ENCODE measurements at regions not wholly inside any gene's neighbourhood (a gene's known extent, or its start where the extent isn't known, plus 50 kb on each side); places are given as distances from the start of the nearest gene placed in this dataset.
A peak's percentile ranks its signal among the peaks of the same experiment; 100 is the strongest.

DNA sequence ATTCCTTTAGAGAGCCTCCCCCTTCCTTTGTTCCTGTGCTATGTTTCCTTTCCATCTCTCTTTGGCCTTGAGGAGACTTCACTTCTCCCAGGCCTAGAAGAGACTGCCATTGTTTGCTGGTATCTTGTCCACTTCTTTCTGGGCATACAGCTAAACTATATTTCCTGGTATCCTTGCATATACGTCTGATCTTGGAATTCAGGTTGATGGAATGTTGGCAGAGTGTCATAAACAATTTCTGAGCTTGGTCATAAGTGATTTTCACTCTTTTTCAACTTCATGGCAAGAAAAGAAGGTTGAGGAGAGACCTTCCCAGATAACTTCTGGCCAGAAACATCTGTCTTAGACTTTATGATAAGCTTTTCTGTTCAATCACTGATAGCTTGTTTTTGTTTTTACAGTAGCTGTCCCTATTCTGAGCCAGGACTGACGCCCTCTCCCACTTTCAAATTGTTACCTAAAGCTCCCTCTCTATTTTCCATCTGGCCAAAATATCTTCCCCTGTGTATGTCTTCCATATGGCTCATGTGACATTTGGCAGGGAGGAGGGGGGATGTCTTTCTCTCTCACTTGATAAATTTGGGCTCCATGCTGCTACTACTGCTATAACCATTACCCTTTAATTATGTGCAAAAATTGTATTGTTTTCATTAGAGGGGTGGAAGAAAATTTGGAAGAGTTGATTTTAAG lies 457.0 kb downstream of the ADAMTS20 start:
- H3K27me3 Mint-ChIP-seq (ENCODE audit: unreplicated experiment), result no peaks in the 10 kb centered on the region
- peaks cover 4% of the 10 kb centered on the region for H3K4me1 Mint-ChIP-seq (ENCODE audit: unreplicated experiment)
- TF ChIP-seq, protein P1, sequence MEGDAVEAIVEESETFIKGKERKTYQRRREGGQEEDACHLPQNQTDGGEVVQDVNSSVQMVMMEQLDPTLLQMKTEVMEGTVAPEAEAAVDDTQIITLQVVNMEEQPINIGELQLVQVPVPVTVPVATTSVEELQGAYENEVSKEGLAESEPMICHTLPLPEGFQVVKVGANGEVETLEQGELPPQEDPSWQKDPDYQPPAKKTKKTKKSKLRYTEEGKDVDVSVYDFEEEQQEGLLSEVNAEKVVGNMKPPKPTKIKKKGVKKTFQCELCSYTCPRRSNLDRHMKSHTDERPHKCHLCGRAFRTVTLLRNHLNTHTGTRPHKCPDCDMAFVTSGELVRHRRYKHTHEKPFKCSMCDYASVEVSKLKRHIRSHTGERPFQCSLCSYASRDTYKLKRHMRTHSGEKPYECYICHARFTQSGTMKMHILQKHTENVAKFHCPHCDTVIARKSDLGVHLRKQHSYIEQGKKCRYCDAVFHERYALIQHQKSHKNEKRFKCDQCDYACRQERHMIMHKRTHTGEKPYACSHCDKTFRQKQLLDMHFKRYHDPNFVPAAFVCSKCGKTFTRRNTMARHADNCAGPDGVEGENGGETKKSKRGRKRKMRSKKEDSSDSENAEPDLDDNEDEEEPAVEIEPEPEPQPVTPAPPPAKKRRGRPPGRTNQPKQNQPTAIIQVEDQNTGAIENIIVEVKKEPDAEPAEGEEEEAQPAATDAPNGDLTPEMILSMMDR (IDR thresholded peaks at IDR 0.05; ENCODE audit: unreplicated experiment), result no peak
- no peaks in the 10 kb centered on the region for H3K36me3 Mint-ChIP-seq (ENCODE audit: low read depth, unreplicated experiment)
- no peak overlapping the region for H3K27ac Mint-ChIP-seq (ENCODE audit: unreplicated experiment)
- DNase-seq (ENCODE audit: low spot score), result no peak
- H3K9me3 Mint-ChIP-seq (ENCODE audit: unreplicated experiment), result no peaks in the 10 kb centered on the region
- no peak overlapping the region for H3K4me3 Mint-ChIP-seq (ENCODE audit: unreplicated experiment)

DNA sequence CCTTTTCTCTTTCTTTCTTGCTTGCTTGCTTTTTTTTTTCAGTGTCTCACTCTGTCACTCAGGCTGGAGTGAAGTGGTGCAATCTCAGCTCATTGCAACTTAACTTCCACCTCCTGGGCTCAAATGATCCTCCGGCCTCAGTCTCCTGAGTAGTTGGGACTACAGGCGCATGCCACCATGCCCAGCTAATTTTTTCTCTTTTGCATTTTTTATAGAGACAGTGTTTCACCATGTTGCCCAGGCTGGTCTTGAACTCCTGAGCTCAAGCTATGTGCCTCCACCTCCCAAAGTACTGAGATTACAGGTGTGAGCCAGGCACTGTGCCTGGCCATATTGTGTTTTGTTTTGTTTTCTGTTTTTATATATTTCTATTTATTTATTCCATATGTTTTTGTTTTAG lies 461.0 kb downstream of the ADAMTS20 start:
- H3K36me3 Mint-ChIP-seq (ENCODE audit: low read depth, unreplicated experiment), result no peaks in the 10 kb centered on the region
- H3K4me1 Mint-ChIP-seq (ENCODE audit: unreplicated experiment), result no peaks in the 10 kb centered on the region
- TF ChIP-seq, protein P1 (IDR thresholded peaks at IDR 0.05; ENCODE audit: unreplicated experiment), result no peak
- H3K9me3 Mint-ChIP-seq (ENCODE audit: unreplicated experiment), result no peaks in the 10 kb centered on the region
- no peak for DNase-seq (ENCODE audit: low spot score)
- no peaks in the 10 kb centered on the region for H3K27me3 Mint-ChIP-seq (ENCODE audit: unreplicated experiment)
- H3K27ac Mint-ChIP-seq (ENCODE audit: unreplicated experiment), result no peak overlapping the region
- H3K4me3 Mint-ChIP-seq (ENCODE audit: unreplicated experiment), result no peak overlapping the region

DNA sequence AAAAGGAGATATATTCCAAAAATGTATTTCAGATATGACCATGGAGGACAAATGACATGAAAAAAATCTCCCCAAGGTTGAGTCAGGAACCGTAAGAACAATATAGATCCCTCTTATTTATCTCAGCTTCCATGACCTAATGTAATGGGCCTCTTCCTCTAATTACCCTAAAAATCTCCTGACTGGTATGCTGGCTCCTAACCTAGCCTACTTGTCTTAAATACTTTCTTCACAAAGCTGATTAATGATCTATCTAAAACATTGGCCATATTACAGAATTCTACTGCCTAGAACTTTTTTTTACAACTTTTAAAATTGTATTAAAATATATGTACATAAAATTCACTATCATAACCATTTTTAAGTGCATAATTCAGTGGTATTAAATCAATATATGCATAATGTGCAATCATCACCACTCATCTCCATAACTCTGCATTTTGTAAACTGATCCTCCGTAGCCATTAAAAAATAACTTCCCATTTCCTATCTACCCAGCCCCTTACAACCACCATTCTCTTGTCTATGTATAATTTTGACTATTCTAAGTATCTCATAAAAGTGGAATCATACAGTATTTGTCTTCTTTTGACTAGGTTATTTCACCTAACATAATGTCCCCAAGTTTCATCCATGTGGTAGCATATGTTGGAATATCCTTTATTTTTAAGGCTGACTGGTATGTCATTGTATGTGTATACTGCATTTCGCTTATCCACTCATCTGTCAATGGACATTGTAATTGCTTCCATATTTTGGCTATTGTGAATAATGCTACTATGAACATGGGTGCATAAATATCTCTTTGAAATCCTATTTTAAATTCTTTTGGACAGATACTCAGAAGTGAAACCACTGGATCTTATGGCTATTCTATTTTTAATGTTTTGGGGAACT lies 464.6 kb downstream of the ADAMTS20 start:
- H3K36me3 Mint-ChIP-seq (ENCODE audit: low read depth, unreplicated experiment), result peaks cover 7% of the 10 kb centered on the region
- TF ChIP-seq, protein P1 (IDR thresholded peaks at IDR 0.05; ENCODE audit: unreplicated experiment), result no peak
- no peaks in the 10 kb centered on the region for H3K27me3 Mint-ChIP-seq (ENCODE audit: unreplicated experiment)
- H3K9me3 Mint-ChIP-seq (ENCODE audit: unreplicated experiment), result peaks cover 6% of the 10 kb centered on the region
- H3K4me1 Mint-ChIP-seq (ENCODE audit: unreplicated experiment), result no peaks in the 10 kb centered on the region
- DNase-seq (ENCODE audit: low spot score), result no peak
- H3K4me3 Mint-ChIP-seq (ENCODE audit: unreplicated experiment), result no peak overlapping the region
- no peak overlapping the region for H3K27ac Mint-ChIP-seq (ENCODE audit: unreplicated experiment)

DNA sequence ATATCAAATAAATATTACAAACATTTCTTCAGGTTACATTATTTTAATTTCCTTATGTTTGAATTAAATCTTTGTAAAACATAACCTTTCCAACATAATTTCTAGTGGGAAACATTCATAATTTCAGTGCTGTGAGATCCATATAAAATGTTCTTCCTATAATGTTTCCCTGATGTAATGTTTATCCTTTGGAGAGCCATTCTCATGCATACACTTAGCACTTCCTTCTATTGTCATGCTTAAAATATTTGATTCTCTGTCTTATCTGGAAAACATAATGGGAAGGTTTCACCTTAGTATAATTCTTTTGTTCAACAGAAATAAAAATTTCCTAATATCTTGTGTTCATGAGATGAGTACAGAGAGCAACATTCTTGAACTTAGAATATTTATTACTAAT lies 472.5 kb downstream of the ADAMTS20 start:
- TF ChIP-seq, protein P1 (IDR thresholded peaks at IDR 0.05; ENCODE audit: unreplicated experiment), result no peak
- H3K4me3 Mint-ChIP-seq (ENCODE audit: unreplicated experiment), result no peak overlapping the region
- H3K27ac Mint-ChIP-seq (ENCODE audit: unreplicated experiment), result no peak overlapping the region
- peaks cover 4% of the 10 kb centered on the region for H3K36me3 Mint-ChIP-seq (ENCODE audit: low read depth, unreplicated experiment)
- H3K9me3 Mint-ChIP-seq (ENCODE audit: unreplicated experiment), result peaks cover 4% of the 10 kb centered on the region
- H3K4me1 Mint-ChIP-seq (ENCODE audit: unreplicated experiment), result peaks cover 14% of the 10 kb centered on the region
- no peaks in the 10 kb centered on the region for H3K27me3 Mint-ChIP-seq (ENCODE audit: unreplicated experiment)
- DNase-seq (ENCODE audit: low spot score), result no peak

DNA sequence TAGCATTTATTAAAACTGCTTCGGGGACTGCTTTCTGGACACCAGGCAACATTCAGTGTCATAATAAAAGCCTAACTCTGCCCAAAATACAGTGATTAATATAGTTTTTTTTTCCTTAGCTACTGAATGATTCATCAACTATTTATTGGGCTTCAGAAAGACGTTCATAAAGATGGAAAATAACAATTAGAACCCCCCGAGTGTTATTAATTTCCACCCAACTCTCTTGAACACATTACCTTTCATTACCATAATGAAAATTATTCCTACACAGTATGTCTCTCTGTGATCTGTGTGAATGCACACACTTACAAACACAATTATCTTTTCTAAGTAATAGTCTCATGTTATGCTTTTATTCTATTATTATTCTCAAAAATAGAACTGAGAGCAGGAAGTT lies 473.0 kb downstream of the ADAMTS20 start:
- DNase-seq (ENCODE audit: low spot score), result no peak
- Mint-ChIP-seq H3K27me3 (ENCODE audit: unreplicated experiment) (no peaks in the 10 kb centered on the region), H3K4me1 (ENCODE audit: unreplicated experiment) (peaks cover 14% of the 10 kb centered on the region), H3K27ac (ENCODE audit: unreplicated experiment) (peak overlapping the region; percentile 73), H3K4me3 (ENCODE audit: unreplicated experiment) (no peak overlapping the region), H3K36me3 (ENCODE audit: low read depth, unreplicated experiment) (no peaks in the 10 kb centered on the region), H3K9me3 (ENCODE audit: unreplicated experiment) (no peaks in the 10 kb centered on the region)
- TF ChIP-seq, protein P1 (IDR thresholded peaks at IDR 0.05; ENCODE audit: unreplicated experiment), result no peak

All from endothelial cell (in vitro differentiated cells).